ENCODE measurements at regions not wholly inside any gene's neighbourhood (a gene's known extent, or its start where the extent isn't known, plus 50 kb on each side); places are given as distances from the start of the nearest gene placed in this dataset.
"Not testable (repeated sequence)": the region's sequence is repeated elsewhere in the genome, so short reads cannot be mapped to it uniquely, and the experiment has no call there.

GRCh38 chr7:3094701-3095445 lies 51.2 kb upstream of the CARD11 start:
- no peak for DNase-seq (ENCODE audit: low read depth in 2 of 2)

- no peak for DNase-seq (ENCODE audit: low read depth in 2 of 2)
Observed at GRCh38 chr7:3097734-3098133, 54.1 kb upstream of the CARD11 start.

- DNase-seq (ENCODE audit: low read depth in 2 of 2), result no peak
Observed at GRCh38 chr7:3102159-3102558, 58.5 kb upstream of the CARD11 start.

- no peak for DNase-seq (ENCODE audit: low read depth in 2 of 2)
Observed at GRCh38 chr7:3103614-3104398, 60.1 kb upstream of the CARD11 start.

- no peak for DNase-seq (ENCODE audit: low read depth in 2 of 2)
Observed at GRCh38 chr7:3105856-3106255, 62.2 kb upstream of the CARD11 start.

GRCh38 chr7:3106361-3106826 lies 62.7 kb upstream of the CARD11 start:
- DNase-seq (ENCODE audit: low read depth in 2 of 2), result no peak

- DNase-seq (ENCODE audit: low read depth in 2 of 2), result no peak
Observed at GRCh38 chr7:3107228-3107763, 63.6 kb upstream of the CARD11 start.

- no peak for DNase-seq (ENCODE audit: low read depth in 2 of 2)
Observed at GRCh38 chr7:3107889-3108570, 64.4 kb upstream of the CARD11 start.

- no peak for DNase-seq (ENCODE audit: low read depth in 2 of 2)
Observed at GRCh38 chr7:3109311-3109915, 65.7 kb upstream of the CARD11 start.

- DNase-seq (ENCODE audit: low read depth in 2 of 2), result no peak
Observed at GRCh38 chr7:3112479-3113134, 68.9 kb upstream of the CARD11 start.

- no peak for DNase-seq (ENCODE audit: low read depth in 2 of 2)
Observed at GRCh38 chr7:3114917-3115316, 71.2 kb upstream of the CARD11 start.

GRCh38 chr7:3117081-3117480 lies 73.4 kb upstream of the CARD11 start:
- no peak for DNase-seq (ENCODE audit: low read depth in 2 of 2)

- no peak for DNase-seq (ENCODE audit: low read depth in 2 of 2)
Observed at GRCh38 chr7:3117488-3118231, 74.0 kb upstream of the CARD11 start.

GRCh38 chr7:3119352-3119927 lies 75.8 kb upstream of the CARD11 start:
- not testable (repeated sequence) for DNase-seq (ENCODE audit: low read depth in 2 of 2)

- no peak for DNase-seq (ENCODE audit: low read depth in 2 of 2)
Observed at GRCh38 chr7:3119963-3120362, 76.3 kb upstream of the CARD11 start.

GRCh38 chr7:3120513-3120912 lies 76.8 kb upstream of the CARD11 start:
- DNase-seq (ENCODE audit: low read depth in 2 of 2), result no peak

GRCh38 chr7:3128857-3129490 lies 85.3 kb upstream of the CARD11 start:
- DNase-seq (ENCODE audit: low read depth in 2 of 2), result no peak

GRCh38 chr7:3133811-3134385 lies 90.2 kb upstream of the CARD11 start:
- DNase-seq (ENCODE audit: low read depth in 2 of 2), result no peak

- no peak for DNase-seq (ENCODE audit: low read depth in 2 of 2)
Observed at GRCh38 chr7:3134745-3135144, 91.1 kb upstream of the CARD11 start.
